Upper lobe of right lung (tissue), 1 donor: ENCODE measurements at regions not wholly inside any gene's neighbourhood (a gene's known extent, or its start where the extent isn't known, plus 50 kb on each side); places are given as distances from the start of the nearest gene placed in this dataset.

ENCODE experiments used
- ATAC-seq: fragments of 200-7000 bp; cut with Tn5 transposase; one replicate; pipeline ENCODE4 v1.9.1; 2020; ENCODE audit warnings: mild to moderate bottlenecking, moderate library complexity
- DNase-seq: peaks from one replicate; pipeline ENCODE4 v3.0.0-alpha.2; 2020
- H3K27ac ChIP-seq: fragments of 200-600 bp; one replicate; pipeline ENCODE4 v1.8.0; 2022
- H3K27me3 ChIP-seq: fragments of 200-600 bp; one replicate; pipeline ENCODE4 v1.8.0; 2022; ENCODE audit warnings: mild to moderate bottlenecking
- H3K36me3 ChIP-seq: fragments of 200-600 bp; one replicate; pipeline ENCODE4 v1.8.0; 2022
- H3K4me1 ChIP-seq: fragments of 200-600 bp; one replicate; pipeline ENCODE4 v1.8.0; 2022
- H3K4me3 ChIP-seq: fragments of 200-600 bp; one replicate; pipeline ENCODE4 v1.8.0; 2022; ENCODE audit warnings: mild to moderate bottlenecking
- H3K9me3 ChIP-seq: fragments of 200-600 bp; one replicate; pipeline ENCODE4 v1.8.0; 2022
- CTCF ChIP-seq: fragments of 200-600 bp; IDR thresholded peaks from one replicate; pipeline ENCODE4 v1.8.0; 2022; ENCODE audit warnings: antibody characterized with exemption
- intact Hi-C: fragments of 100-400 bp; cut with DNase I; formaldehyde crosslinking; loops from one replicate; pipeline ENCODE4 v1.11.0; 2022
- donor health status: DM: no; HTN: yes; CAD: no; lungs with severe emphysema.

GRCh38 chr4:23368081-23368697 is 521.7 kb downstream of the PPARGC1A start:
- no peak for DNase-seq
- Histone ChIP-seq H3K36me3 (no peaks in the 10 kb centered on the region), H3K4me3 (no peak overlapping the region), H3K27ac (no peak overlapping the region), H3K27me3 (no peaks in the 10 kb centered on the region), H3K9me3 (no peaks in the 10 kb centered on the region), H3K4me1 (no peaks in the 10 kb centered on the region)
- intact Hi-C loops: no loop called here
- ATAC-seq: peak; percentile 87
- TF ChIP-seq CTCF: peak; percentile 14

- no peak for ATAC-seq
- Histone ChIP-seq H3K27ac (no peak overlapping the region), H3K27me3 (no peaks in the 10 kb centered on the region), H3K4me3 (no peak overlapping the region), H3K36me3 (no peaks in the 10 kb centered on the region), H3K9me3 (no peaks in the 10 kb centered on the region), H3K4me1 (no peaks in the 10 kb centered on the region)
- intact Hi-C loops: no loop called here
- TF ChIP-seq CTCF: no peak
- DNase-seq: no peak
Measured at GRCh38 chr4:23366557-23366906, 523.3 kb downstream of the PPARGC1A start.

- no peak overlapping the region for H3K27ac ChIP-seq
- no peaks in the 10 kb centered on the region for H3K36me3 ChIP-seq
- H3K4me1 ChIP-seq: no peaks in the 10 kb centered on the region
- H3K9me3 ChIP-seq: no peaks in the 10 kb centered on the region
- DNase-seq (no peak), ATAC-seq (no peak)
- no peak for TF ChIP-seq CTCF
- no peak overlapping the region for H3K4me3 ChIP-seq
- intact Hi-C loops: no loop called here
- H3K27me3 ChIP-seq: no peaks in the 10 kb centered on the region
Measured at GRCh38 chr4:23365871-23366556, 523.8 kb downstream of the PPARGC1A start.

GRCh38 chr4:23365086-23365485 is 524.8 kb downstream of the PPARGC1A start:
- ATAC-seq: no peak
- TF ChIP-seq CTCF: no peak
- intact Hi-C loops: no loop called here
- no peaks in the 10 kb centered on the region for H3K4me1 ChIP-seq
- H3K27ac ChIP-seq: no peak overlapping the region
- no peak overlapping the region for H3K4me3 ChIP-seq
- no peaks in the 10 kb centered on the region for H3K9me3 ChIP-seq
- DNase-seq: no peak
- no peaks in the 10 kb centered on the region for H3K36me3 ChIP-seq
- H3K27me3 ChIP-seq: no peaks in the 10 kb centered on the region

GRCh38 chr4:23364167-23364566 is 525.7 kb downstream of the PPARGC1A start:
- no peaks in the 10 kb centered on the region for H3K27me3 ChIP-seq
- H3K27ac ChIP-seq: no peak overlapping the region
- no peak for DNase-seq
- TF ChIP-seq CTCF: no peak
- intact Hi-C loops: no loop called here
- no peak for ATAC-seq
- H3K4me1 ChIP-seq: no peaks in the 10 kb centered on the region
- no peaks in the 10 kb centered on the region for H3K36me3 ChIP-seq
- H3K9me3 ChIP-seq: no peaks in the 10 kb centered on the region
- H3K4me3 ChIP-seq: no peak overlapping the region
